ENCODE measurements at regions not wholly inside any gene's neighbourhood (a gene's known extent, or its start where the extent isn't known, plus 50 kb on each side); places are given as distances from the start of the nearest gene placed in this dataset.

DNA sequence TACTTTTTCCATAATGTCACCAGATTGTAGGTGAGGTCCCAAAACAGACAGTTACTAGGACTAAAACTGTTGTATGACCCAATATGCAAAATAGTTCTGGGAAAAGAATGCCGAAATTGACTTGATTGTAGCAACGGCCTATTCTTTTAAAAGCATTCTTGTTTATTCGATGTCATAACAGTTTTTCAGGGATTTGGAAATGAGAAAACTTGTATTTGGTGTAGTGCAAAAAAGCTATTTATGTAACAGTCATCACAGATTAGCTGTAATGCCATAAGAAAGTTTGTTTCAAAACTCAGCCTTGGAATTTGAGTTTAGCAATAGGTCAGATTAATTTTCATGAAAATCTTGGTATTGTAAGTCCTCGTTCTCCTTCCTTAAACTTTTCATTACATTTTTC is 69.2 kb upstream of the DIAPH2 start:
- H3K27me3 ChIP-seq (ENCODE audit: control insufficient read depth, insufficient read depth, low read length): no peaks in the 10 kb centered on the region
- no peak overlapping the region for H3K27ac ChIP-seq (ENCODE audit: low read length)
- no peak for DNase-seq
- H3K9me3 ChIP-seq (ENCODE audit: control insufficient read depth, low read depth, low read length): no peaks in the 10 kb centered on the region
- 75% methylated on average over 1 of the region's 4 CpGs for WGBS (ENCODE audit: insufficient coverage, low lambda C conversion rate)
- H3K4me3 ChIP-seq (ENCODE audit: low read length): no peak overlapping the region
- no peaks in the 10 kb centered on the region for H3K36me3 ChIP-seq (ENCODE audit: control insufficient read depth, insufficient read depth, low read length)
- H3K4me1 ChIP-seq (ENCODE audit: control insufficient read depth, insufficient read depth, low read length): no peaks in the 10 kb centered on the region

DNA sequence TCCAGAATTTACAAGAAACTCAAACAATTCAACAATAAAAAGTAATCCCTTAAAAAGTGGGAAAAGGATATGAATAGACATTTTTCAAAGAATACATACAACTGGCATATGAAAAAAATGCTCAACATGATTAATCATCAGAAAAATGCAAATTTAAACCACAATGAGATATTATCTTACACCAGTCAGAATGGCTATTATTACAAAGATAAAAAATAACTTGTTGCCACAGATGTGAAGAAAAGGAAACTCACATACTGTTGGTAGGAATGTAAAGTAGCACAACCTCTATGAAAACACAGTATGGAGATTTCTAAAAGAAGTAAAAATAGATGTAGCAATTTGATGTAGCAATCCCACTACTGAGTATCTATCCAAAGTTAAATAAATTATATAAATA is 65.1 kb upstream of the DIAPH2 start:
- Histone ChIP-seq H3K27ac (ENCODE audit: low read length) (no peak overlapping the region), H3K4me3 (ENCODE audit: low read length) (no peak overlapping the region), H3K4me1 (ENCODE audit: control insufficient read depth, insufficient read depth, low read length) (no peaks in the 10 kb centered on the region), H3K27me3 (ENCODE audit: control insufficient read depth, insufficient read depth, low read length) (no peaks in the 10 kb centered on the region), H3K36me3 (ENCODE audit: control insufficient read depth, insufficient read depth, low read length) (no peaks in the 10 kb centered on the region), H3K9me3 (ENCODE audit: control insufficient read depth, low read depth, low read length) (no peaks in the 10 kb centered on the region)
- DNase-seq: no peak

DNA sequence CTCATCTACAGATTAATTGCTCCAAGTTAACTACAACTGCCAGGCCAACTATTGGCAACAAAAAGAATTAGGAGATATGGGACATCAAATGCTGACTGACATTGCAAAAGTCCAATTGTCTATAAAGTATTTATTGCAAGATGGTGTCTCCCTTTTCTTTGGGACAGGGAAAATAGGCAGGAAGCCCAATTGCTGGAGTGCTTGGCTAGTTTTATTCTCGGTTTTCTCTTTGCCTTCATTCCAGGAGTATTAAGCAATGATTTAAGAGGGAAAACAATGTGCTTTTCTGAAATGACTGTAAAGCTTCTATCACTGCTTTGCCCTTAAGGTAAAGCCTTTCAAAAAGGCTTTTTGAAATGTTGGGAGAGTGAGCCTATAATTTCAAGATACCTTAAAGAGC is 62.8 kb upstream of the DIAPH2 start:
- WGBS (ENCODE audit: insufficient coverage, low lambda C conversion rate): no CpG with 5 or more reads among the region's 1 CpG
- H3K4me1 ChIP-seq (ENCODE audit: control insufficient read depth, insufficient read depth, low read length): no peaks in the 10 kb centered on the region
- no peak for DNase-seq
- no peaks in the 10 kb centered on the region for H3K36me3 ChIP-seq (ENCODE audit: control insufficient read depth, insufficient read depth, low read length)
- H3K27ac ChIP-seq (ENCODE audit: low read length): no peak overlapping the region
- H3K27me3 ChIP-seq (ENCODE audit: control insufficient read depth, insufficient read depth, low read length): no peaks in the 10 kb centered on the region
- no peaks in the 10 kb centered on the region for H3K9me3 ChIP-seq (ENCODE audit: control insufficient read depth, low read depth, low read length)
- H3K4me3 ChIP-seq (ENCODE audit: low read length): no peak overlapping the region

All from large intestine (tissue), 3 donors.